GDM1 (cell line): ENCODE measurements at regions not wholly inside any gene's neighbourhood (a gene's known extent, or its start where the extent isn't known, plus 50 kb on each side); places are given as distances from the start of the nearest gene placed in this dataset.
"Not testable (repeated sequence)": the region's sequence is repeated elsewhere in the genome, so short reads cannot be mapped to it uniquely, and the experiment has no call there.

Experiments
- DNase-seq: peaks from one replicate; lab custom pipeline; 2025; lab: John Stamatoyannopoulos, UW

GRCh38 chr9:85332487-85332886, 409.3 kb downstream of the AGTPBP1 start:
- DNase-seq = no peak

DNA sequence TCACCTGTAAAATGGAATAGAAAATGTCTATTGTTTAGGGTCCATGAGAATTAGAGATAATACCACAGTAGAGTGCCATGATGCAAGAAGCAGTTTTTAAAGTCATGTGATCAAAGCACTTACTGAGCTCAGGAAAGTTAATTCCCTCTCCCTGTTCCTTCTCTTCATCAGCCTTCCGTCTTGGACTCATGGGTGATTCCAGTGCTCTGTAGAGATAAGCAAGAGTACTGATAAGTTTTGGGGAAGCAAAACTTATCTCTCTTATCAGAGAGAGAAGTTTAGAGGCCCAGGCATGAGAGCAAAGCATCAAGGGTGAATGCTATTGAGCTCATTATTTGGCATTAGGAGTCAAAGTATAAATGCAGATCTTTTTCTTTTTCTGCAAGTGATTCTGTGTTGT, 410.1 kb downstream of the AGTPBP1 start:
- DNase-seq = no peak

DNA sequence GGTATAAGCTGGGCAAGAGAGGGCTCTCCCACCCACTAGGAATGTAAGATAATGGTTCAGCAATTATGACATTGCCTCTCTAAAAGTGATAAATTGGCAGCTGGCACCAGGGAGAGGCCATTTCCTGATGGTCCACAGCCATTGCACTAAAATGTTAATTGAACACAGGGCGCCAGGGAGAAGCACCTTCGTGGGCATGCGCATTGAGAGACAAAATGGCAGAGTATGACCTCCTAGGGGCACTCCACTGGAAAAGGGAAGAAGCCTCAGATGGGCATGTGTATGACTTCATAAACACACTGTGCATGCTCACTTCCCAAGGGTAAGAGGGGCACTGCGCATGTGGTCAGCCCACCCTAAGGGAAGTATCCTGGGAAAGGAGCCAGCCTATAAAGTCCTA, 419.2 kb downstream of the AGTPBP1 start:
- DNase-seq = no peak

GRCh38 chr9:85321561-85321960, 420.2 kb downstream of the AGTPBP1 start:
- DNase-seq = no peak

DNA sequence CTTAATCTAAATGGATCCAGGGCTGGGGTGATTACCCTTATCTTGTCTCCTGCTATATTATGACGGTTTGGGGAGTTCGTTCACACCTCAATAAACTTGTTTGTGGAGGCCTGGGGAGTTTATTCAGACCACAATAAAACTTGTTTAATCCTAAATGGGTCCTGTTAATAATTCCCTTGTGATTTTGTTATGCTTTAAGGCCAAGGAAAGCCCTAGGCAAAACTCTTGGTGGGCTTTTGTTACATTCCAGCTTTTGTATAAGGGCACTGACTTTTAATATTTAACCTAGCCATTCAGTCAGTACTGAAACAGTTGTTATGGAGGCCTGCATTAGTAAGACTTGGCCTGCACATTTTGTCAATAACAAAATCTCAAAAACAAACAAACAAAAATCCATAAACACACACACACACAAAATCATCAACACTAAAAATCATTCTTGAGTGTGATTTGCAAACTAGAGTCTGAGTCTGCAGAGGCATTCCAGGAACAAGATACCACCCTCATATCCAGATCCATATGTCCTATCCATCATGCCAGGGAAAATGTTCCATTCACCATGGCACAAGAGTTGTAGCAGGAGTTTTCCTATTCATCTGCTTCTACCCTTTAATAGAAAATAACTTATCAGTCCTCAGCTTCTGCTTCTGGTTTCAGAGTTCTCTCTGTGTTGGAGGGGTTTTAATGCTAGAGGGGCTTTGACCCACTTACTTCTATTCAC, 421.7 kb downstream of the AGTPBP1 start:
- no peak for DNase-seq

DNA sequence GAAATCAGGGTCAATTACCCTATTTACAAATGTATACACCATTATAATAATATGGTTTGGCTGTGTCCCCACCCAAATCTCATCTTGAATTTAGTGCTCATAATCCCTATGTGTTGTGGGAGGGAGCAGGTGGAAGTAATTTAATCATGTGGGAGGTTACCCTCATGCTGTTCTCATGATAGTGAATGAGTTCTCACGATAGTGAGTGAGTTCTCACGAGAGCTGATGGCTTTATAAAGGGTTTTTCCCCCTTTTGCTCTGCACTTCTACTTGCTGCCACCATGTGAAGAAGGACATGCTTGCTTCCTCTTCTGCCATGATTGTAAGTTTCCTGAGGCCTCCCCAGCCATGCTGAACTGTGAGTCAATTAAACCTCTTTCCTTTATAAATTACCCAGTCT, 426.2 kb downstream of the AGTPBP1 start:
- not testable (repeated sequence) for DNase-seq

DNA sequence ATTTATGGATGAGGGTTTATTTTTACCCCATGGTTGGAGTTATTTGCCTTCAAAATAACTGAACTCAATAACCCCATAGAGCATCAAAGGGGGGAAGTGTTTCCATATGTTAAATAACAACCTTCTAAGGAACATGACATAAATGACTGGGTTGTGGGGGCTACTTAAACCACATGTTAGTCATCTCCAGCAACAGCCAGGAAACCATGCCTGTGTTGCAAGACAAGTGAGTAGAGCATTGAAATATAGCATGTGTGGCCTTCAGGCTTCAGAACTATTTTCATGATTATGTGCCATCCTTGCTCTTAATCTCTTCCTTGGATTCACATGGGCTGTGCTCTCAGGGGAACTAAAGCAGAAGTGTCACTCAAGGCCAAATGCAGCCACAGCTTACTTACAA, 431.2 kb downstream of the AGTPBP1 start:
- DNase-seq = no peak

- DNase-seq = no peak
These were observed 438.0 kb downstream of the AGTPBP1 start for GRCh38 chr9:85303757-85304134.

DNA sequence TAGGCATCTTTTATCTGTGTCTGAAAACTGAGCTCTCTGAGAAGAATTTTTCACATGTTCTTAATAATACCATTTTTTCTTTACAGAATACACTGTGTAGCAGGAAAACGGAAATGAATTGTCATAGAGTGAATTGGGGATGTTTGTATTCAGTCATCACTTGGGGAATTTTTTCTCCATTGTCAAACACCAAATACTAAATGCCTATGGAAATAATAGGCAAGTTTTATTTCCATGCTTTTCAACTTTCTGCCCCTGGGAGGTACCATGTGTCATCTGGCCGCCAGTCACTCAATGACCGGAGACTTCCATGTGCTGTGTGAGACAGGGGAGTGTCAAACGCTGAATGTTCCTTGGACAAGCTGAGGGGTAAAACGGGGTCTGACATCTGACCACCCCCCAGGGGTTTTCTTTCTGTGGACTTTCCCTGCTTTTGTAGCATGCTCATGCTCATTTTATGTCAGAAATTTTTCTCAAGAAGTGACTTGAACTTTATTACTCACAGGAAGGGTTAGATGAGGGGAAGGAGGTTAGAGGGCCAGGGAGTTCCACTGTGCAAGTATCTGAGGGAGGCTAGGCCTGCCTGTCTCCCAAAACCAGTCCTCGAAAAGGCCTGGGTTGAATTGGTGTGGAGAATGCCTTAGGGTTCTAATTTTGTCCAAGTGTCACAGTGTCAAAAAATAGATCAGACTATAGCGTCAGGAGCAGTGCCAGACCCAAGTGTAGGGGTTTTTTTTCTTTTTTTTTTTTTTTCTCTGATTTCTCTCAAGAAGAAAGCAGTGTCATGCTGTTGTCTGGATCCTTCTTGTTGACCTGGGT, 438.6 kb downstream of the AGTPBP1 start:
- DNase-seq = no peak

- DNase-seq = no peak
These were observed 443.3 kb downstream of the AGTPBP1 start for GRCh38 chr9:85298499-85298898.

DNA sequence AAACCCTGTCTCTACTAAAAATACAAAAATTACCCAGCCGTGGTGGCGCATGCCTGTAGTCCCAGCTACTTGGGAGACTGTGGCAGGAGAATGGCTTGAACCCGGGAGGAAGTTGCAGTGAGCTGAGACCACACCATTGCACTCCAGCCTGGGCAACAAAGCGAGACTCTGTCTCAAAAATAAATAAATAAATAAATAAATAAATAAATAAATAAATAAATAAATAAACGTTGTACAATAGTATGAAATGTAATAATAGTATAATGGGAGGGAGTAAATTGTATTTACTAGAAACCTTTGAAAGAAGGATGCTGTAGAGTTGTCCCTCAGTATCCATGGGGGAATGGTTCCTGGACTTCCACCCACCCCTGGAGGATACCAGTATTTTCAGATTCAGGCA, 446.5 kb downstream of the AGTPBP1 start:
- DNase-seq = not testable (repeated sequence)

DNA sequence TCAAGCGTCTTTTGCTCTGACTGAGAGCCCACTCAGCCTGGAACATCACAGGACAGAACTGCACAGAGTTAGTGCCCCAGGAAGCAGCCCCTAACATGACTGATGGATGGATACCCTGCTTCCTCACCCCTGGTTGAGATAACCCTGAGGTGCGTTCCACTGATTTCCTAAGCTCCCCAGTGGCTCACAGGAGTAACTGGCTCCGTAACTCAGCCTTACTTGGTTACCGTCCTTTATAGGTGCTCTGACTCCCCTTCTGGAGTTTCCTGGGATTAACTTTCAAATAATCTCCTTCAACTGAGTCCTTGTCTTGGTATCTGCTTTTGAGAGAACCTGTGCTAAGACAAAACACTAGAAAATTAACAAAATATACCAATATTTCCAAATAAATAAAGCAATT, 449.5 kb downstream of the AGTPBP1 start:
- no peak for DNase-seq

DNA sequence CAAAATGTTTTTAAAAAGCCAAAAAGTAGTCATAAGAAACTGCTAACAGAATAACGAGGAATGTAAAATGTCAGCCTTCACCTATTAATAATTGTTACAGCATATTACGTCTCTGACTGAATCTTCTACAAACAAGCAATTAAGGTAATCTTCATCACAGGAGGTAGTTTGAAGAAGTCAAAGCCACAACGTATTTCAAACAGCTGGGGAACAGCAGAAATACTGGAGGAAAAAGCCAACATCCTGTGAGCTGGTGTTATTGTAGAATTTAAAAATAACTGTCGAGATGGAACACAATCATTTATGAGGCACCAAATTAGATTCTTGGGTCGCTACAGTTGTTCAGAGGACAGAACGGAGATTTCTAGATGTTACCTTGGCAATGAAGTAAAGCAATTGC, 450.5 kb downstream of the AGTPBP1 start:
- no peak for DNase-seq

- DNase-seq = peak; percentile 88
These were observed 451.7 kb downstream of the AGTPBP1 start for GRCh38 chr9:85290019-85290418.

DNA sequence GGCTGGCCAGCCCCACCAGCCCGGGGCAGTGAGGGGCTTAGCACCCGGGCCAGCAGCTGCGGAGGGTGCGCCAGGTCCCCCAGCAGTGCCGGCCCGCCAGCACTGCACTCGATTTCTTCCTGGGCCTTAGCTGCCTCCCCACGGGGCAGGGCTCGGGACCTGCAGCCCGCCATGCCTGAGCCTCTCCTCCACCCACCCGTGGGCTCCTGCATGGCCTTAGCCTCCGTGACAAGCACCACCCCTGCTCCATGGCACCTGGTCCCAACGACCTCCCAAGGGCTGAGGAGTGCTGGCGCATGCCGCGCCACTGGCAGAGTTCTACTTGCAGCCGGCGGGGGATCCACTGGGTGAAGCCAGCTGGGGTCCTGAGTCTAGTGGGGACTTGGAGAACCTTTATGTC, 452.6 kb downstream of the AGTPBP1 start:
- no peak for DNase-seq

DNA sequence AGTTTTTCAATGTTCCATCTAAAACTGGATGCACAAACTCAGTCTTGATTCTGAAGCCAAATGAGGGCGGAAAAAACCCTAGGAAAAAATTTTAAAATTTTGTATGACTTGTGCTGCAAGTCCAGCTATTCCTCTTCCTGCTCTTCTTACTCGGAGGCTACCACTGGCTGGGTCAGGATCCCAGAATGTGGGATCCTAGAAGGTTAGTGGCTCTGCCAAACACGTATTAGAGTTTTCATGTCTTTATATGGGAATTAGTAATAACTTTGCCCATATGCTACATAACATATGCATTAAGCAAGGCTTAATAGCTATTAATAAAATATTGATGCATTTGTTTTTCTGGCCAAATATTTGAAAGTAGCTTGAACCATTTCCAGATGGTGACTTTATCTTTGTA, 458.3 kb downstream of the AGTPBP1 start:
- DNase-seq = no peak

DNA sequence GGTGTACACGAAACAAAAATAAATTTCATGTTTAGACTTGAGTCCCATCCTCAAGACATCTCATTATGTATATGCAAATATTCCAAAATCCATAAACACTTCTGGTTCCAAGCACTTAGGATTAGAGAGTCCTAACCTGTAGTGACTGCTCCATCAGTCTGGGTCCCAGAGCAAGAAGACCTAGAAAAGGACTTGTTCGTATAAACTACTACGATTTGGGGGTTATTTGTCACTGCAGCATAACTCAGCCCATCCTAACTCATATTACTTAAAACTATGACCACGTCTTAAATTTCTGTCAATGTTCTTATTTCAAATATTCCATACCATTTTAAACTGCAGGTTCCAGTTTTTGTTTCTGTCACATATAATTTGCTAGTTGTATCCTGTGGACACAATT, 463.0 kb downstream of the AGTPBP1 start:
- no peak for DNase-seq

DNA sequence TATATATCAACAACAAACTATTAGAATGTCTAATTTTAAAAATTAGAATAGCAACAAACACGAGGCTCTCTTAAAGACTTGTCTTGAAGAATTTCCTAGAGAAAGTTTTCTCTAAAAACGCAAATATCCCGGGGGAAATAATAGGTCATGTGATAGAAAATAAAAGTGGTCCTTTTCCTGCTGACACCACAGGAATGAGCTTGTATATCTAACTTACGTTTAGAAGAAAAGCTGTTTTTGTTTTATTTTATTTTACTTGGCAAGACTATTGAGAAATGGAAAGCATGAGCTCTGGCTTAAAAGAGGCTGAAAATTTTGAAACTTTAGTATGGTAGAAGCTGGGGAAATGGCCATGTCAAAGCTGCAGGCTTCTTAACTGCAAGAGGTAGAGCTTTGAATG, 465.0 kb downstream of the AGTPBP1 start:
- no peak for DNase-seq

- DNase-seq = no peak
These were observed 471.9 kb downstream of the AGTPBP1 start for GRCh38 chr9:85269811-85270210.

DNA sequence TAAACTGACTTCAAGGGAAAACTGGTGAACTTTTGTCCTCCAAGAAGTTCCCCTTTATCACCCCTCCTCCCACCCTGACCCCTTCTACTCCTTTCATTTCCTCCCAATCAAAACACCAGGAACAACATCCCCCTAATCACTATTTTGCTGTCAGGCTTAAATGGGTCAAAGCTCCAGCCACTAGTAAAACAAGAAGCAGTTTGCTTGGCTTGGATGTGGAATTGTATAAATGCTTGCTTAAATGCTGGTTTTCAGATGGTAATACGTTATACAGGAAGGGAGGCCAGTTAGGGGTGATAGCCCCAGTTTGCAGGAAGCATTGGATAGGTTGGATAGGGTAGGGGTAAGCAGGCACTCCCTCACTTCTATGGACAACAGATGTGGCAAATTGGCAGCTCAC, 473.6 kb downstream of the AGTPBP1 start:
- no peak for DNase-seq

DNA sequence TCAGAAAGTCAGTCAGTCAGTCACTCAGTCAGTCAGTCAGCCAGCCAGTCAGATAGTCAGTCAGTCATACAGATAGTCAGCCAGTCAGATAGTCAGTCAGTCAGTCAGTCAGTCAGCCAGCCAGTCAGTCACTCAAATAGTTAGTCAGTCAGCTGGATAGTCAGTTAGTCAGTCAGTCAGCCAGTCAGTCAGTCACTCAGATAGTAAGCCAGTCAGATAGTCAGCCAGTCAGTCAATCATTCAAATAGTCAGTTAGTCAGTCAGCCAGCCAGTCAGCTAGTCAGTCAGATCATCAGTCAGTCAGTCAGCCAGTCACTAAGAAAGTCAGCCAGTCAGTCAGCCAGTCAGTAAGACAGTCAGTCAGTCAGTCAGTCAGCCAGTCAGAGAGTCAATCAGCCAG, 477.1 kb downstream of the AGTPBP1 start:
- no peak for DNase-seq

DNA sequence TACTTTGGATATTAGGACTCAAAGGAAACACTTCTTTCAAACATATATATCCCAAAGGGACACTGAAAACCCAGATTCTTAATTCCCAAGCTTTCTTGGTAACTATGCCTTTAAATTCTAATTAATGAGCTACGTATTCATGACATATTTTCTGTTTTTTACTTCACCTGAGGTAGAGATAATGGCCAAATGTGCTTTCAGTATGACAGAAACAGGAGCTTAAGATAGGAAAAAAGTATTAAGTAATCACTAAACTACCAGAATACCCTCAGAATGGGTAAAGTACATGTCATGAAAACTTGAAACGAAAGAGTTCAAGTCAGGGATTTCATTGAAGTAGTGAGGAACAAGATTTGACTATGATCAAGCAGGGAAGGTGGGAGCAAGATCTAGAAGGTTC, 478.5 kb downstream of the AGTPBP1 start:
- DNase-seq = no peak

DNA sequence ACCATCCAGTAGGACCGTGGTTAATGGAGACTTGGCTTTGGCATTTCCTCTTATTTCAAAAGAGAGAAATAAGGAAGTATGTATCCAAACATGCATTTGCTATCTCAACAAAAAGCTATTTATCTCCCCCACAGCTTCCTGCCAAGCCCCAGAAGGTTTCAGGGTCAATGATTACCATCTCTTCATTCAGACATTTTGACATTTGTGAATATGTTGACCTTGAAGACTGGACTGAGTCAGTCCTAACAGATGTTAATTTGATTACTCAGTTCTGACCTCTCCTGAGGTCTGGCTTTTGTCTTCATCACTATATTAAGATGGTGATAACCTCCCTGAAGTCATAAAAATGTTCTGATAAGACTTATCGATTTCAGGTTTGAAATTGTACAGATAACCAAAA, 479.4 kb downstream of the AGTPBP1 start:
- DNase-seq = no peak
